ENCODE measurements at regions not wholly inside any gene's neighbourhood (a gene's known extent, or its start where the extent isn't known, plus 50 kb on each side); places are given as distances from the start of the nearest gene placed in this dataset.
"Not testable (repeated sequence)": the region's sequence is repeated elsewhere in the genome, so short reads cannot be mapped to it uniquely, and the experiment has no call there.

- no peak for DNase-seq (ENCODE audit: low spot score)
- intact Hi-C loops (cut with DNase I): no loop called here
These were observed 222.9 kb upstream of the SLC16A7 start for GRCh38 chr12:59372956-59373355.

- no peak for DNase-seq (ENCODE audit: low spot score)
These were observed 224.9 kb upstream of the SLC16A7 start for GRCh38 chr12:59370933-59371332.

GRCh38 chr12:59365133-59365532 is 230.7 kb upstream of the SLC16A7 start:
- intact Hi-C loops (cut with DNase I): no loop called here
- DNase-seq (ENCODE audit: low spot score): no peak

More at GRCh38 chr12:59370933-59371332, 224.9 kb upstream of the SLC16A7 start:
- intact Hi-C loops (cut with DNase I): no loop called here

- no peak for DNase-seq (ENCODE audit: low spot score)
- intact Hi-C loops (cut with DNase I): no loop called here
These were observed 238.0 kb upstream of the SLC16A7 start for GRCh38 chr12:59357811-59358210.

- DNase-seq (ENCODE audit: low spot score); intact Hi-C loops (cut with DNase I): not testable (repeated sequence)
These were observed 249.6 kb upstream of the SLC16A7 start for GRCh38 chr12:59346248-59346647.

- intact Hi-C loops (cut with DNase I): no loop called here
- no peak for DNase-seq (ENCODE audit: low spot score)
These were observed 250.4 kb upstream of the SLC16A7 start for GRCh38 chr12:59345406-59345805.

- no peak for DNase-seq (ENCODE audit: low spot score)
- intact Hi-C loops (cut with DNase I): no loop called here
These were observed 251.6 kb upstream of the SLC16A7 start for GRCh38 chr12:59344224-59344623.

- no peak for DNase-seq (ENCODE audit: low spot score)
- intact Hi-C loops (cut with DNase I): no loop called here
These were observed 266.4 kb upstream of the SLC16A7 start for GRCh38 chr12:59329462-59329861.

- DNase-seq (ENCODE audit: low spot score); intact Hi-C loops (cut with DNase I): not testable (repeated sequence)
These were observed 267.3 kb upstream of the SLC16A7 start for GRCh38 chr12:59328395-59329075.

GRCh38 chr12:59326457-59326856 is 269.4 kb upstream of the SLC16A7 start:
- intact Hi-C loops (cut with DNase I); DNase-seq (ENCODE audit: low spot score): not testable (repeated sequence)

- intact Hi-C loops (cut with DNase I): no loop called here
- no peak for DNase-seq (ENCODE audit: low spot score)
These were observed 273.4 kb upstream of the SLC16A7 start for GRCh38 chr12:59322473-59322872.

GRCh38 chr12:59321278-59321677 is 274.6 kb upstream of the SLC16A7 start:
- DNase-seq (ENCODE audit: low spot score): no peak
- intact Hi-C loops (cut with DNase I): no loop called here

GRCh38 chr12:59320112-59320511 is 275.7 kb upstream of the SLC16A7 start:
- intact Hi-C loops (cut with DNase I): no loop called here
- DNase-seq (ENCODE audit: low spot score): no peak

- intact Hi-C loops (cut with DNase I): no loop called here
- DNase-seq (ENCODE audit: low spot score): no peak
These were observed 276.9 kb upstream of the SLC16A7 start for GRCh38 chr12:59318940-59319339.

- DNase-seq (ENCODE audit: low spot score): no peak
- intact Hi-C loops (cut with DNase I): no loop called here
These were observed 278.2 kb upstream of the SLC16A7 start for GRCh38 chr12:59317598-59317997.

GRCh38 chr12:59316938-59317337 is 278.9 kb upstream of the SLC16A7 start:
- intact Hi-C loops (cut with DNase I): no loop called here
- no peak for DNase-seq (ENCODE audit: low spot score)

- intact Hi-C loops (cut with DNase I); DNase-seq (ENCODE audit: low spot score): not testable (repeated sequence)
These were observed 279.5 kb upstream of the SLC16A7 start for GRCh38 chr12:59316354-59316753.

GRCh38 chr12:59314209-59314608 is 281.6 kb upstream of the SLC16A7 start:
- DNase-seq (ENCODE audit: low spot score): no peak
- intact Hi-C loops (cut with DNase I): no loop called here

- DNase-seq (ENCODE audit: low spot score): no peak
- intact Hi-C loops (cut with DNase I): no loop called here
These were observed 291.6 kb upstream of the SLC16A7 start for GRCh38 chr12:59304077-59304721.

- DNase-seq (ENCODE audit: low spot score): no peak
- intact Hi-C loops (cut with DNase I): no loop called here
These were observed 297.5 kb upstream of the SLC16A7 start for GRCh38 chr12:59298296-59298695.

- intact Hi-C loops (cut with DNase I): no loop called here
- DNase-seq (ENCODE audit: low spot score): no peak
These were observed 301.6 kb upstream of the SLC16A7 start for GRCh38 chr12:59294221-59294620.
